Sigmoid colon (tissue), 6 donors: ENCODE measurements at regions not wholly inside any gene's neighbourhood (a gene's known extent, or its start where the extent isn't known, plus 50 kb on each side); places are given as distances from the start of the nearest gene placed in this dataset.
"Not testable (repeated sequence)": the region's sequence is repeated elsewhere in the genome, so short reads cannot be mapped to it uniquely, and the experiment has no call there.

Experiments
- DNase-seq: peaks from one replicate; pipeline ENCODE4 v3.0.0-alpha.2; 2019
- H3K27ac ChIP-seq, 4 donors: fragments of 200-600 bp; sonication (generic); one replicate each; pipeline ENCODE4 v1.5.1; 2016 to 2019; ENCODE audit warnings: mild to moderate bottlenecking in 1 of 4
- H3K27me3 ChIP-seq, 3 donors: fragments of 200-600 bp; sonication (generic); one replicate each; pipeline ENCODE4 v1.5.1; 2019; ENCODE audit warnings: mild to moderate bottlenecking in 1 of 3
- H3K36me3 ChIP-seq, 4 donors: fragments of 200-600 bp; sonication (generic); one replicate each; pipeline ENCODE4 v1.5.1; 2016 to 2019
- H3K4me1 ChIP-seq, 4 donors: fragments of 200-600 bp; sonication (generic); one replicate each; pipeline ENCODE4 v1.5.1; 2017 to 2019
- H3K4me3 ChIP-seq, 4 donors: fragments of 200-600 bp; sonication (generic); one replicate each; pipeline ENCODE4 v1.5.1; 2017 to 2019; ENCODE audit warnings: mild to moderate bottlenecking in 2 of 4, moderate library complexity in 1 of 4
- H3K9me3 ChIP-seq, 4 donors: fragments of 200-600 bp in 3 of 4; sonication (generic) in 3 of 4; one replicate each; pipeline versions ENCODE4 v1.5.1 to v1.6.1; 2013 to 2019
- CTCF ChIP-seq, 4 experiments: fragments of 450-650 bp in 3 of 4; fragments of 200-600 bp in 1 of 4; IDR thresholded peaks; one replicate each; pipeline ENCODE4 v1.5.1; 2016 to 2019; ENCODE audit warnings: antibody characterized with exemption in 4 of 4, mild to moderate bottlenecking in 3 of 4, moderate library complexity in 2 of 4
- EP300 ChIP-seq, 4 donors: sonication (generic); formaldehyde crosslinking; IDR thresholded peaks; one replicate each; pipeline ENCODE4 v1.6.1; 2017; ENCODE audit warnings: antibody characterized with exemption in 4 of 4
- POLR2A ChIP-seq, 2 donors: fragments of 450-650 bp; IDR thresholded peaks; one replicate each; pipeline ENCODE4 v1.6.1; 2016; ENCODE audit warnings: antibody characterized with exemption in 2 of 2, mild to moderate bottlenecking in 2 of 2, moderate library complexity in 2 of 2
- POLR2AphosphoS5 ChIP-seq, 4 donors: sonication (generic); formaldehyde crosslinking; IDR thresholded peaks; one replicate each; pipeline ENCODE4 v1.6.1; 2017; ENCODE audit warnings: antibody characterized with exemption in 4 of 4
- WGBS, 2 donors: extraction: QIAGEN DNeasy Blood & Tissue Kit; methylation state at CpG; one replicate each; pipeline ENCODE4 v1.1.7; 2013; 5-methylcytosine and 5-hydroxymethylcytosine counted together
- intact Hi-C: fragments of 100-400 bp; cut with DNase I; formaldehyde crosslinking; loops from one replicate; pipeline ENCODE4 v1.15.1; 2023
- donor health status: healthy with polysubstance abuse.
- donor health status: healthy.

GRCh38 chr7:125927556-125927955 lies 997.9 kb upstream of the POT1 start:
- TF ChIP-seq EP300 (IDR thresholded peaks at IDR 0.05) (no peak), POLR2AphosphoS5 (IDR thresholded peaks at IDR 0.05) (no peak), POLR2A (IDR thresholded peaks at IDR 0.05) (no peak), CTCF (IDR thresholded peaks at IDR 0.05) (no peak)
- Histone ChIP-seq H3K9me3 (no peaks in the 10 kb centered on the region), H3K4me3 (no peak overlapping the region), H3K36me3 (no peaks in the 10 kb centered on the region), H3K27ac (no peak overlapping the region), H3K4me1 (no peaks in the 10 kb centered on the region), H3K27me3 (no peaks in the 10 kb centered on the region)
- WGBS, 2 donors: 14 to 25% methylated on average over 4 of the region's 4 CpGs
- no peak for DNase-seq
- intact Hi-C loops: no loop called here

GRCh38 chr7:125926621-125927020 lies 997.0 kb upstream of the POT1 start:
- Histone ChIP-seq H3K4me3 (no peak overlapping the region), H3K27me3 (no peaks in the 10 kb centered on the region), H3K4me1 (no peaks in the 10 kb centered on the region), H3K36me3 (no peaks in the 10 kb centered on the region), H3K9me3 (no peaks in the 10 kb centered on the region), H3K27ac (no peak overlapping the region)
- no peak for TF ChIP-seq POLR2AphosphoS5 (IDR thresholded peaks at IDR 0.05)
- no peak for TF ChIP-seq EP300 (IDR thresholded peaks at IDR 0.05)
- TF ChIP-seq POLR2A (IDR thresholded peaks at IDR 0.05): no peak
- no peak for TF ChIP-seq CTCF (IDR thresholded peaks at IDR 0.05)
- WGBS, 2 donors: 35 to 44% methylated on average over 1 of the region's 1 CpG
- DNase-seq: no peak
- intact Hi-C loops: no loop called here

- H3K4me1 ChIP-seq: no peaks in the 10 kb centered on the region
- no peak overlapping the region for H3K4me3 ChIP-seq
- no peak overlapping the region for H3K27ac ChIP-seq
- H3K9me3 ChIP-seq: no peaks in the 10 kb centered on the region
- no peaks in the 10 kb centered on the region for H3K36me3 ChIP-seq
- TF ChIP-seq EP300 (IDR thresholded peaks at IDR 0.05) (no peak), POLR2A (IDR thresholded peaks at IDR 0.05) (no peak), POLR2AphosphoS5 (IDR thresholded peaks at IDR 0.05) (no peak), CTCF (IDR thresholded peaks at IDR 0.05) (no peak)
- no peak for DNase-seq
- H3K27me3 ChIP-seq: no peaks in the 10 kb centered on the region
- WGBS, 2 donors: 35 to 60% methylated on average over 2 of the region's 2 CpGs
- intact Hi-C loops: no loop called here
Measured at GRCh38 chr7:125924037-125924436, 994.4 kb upstream of the POT1 start.

- intact Hi-C loops, H3K36me3 ChIP-seq, H3K4me3 ChIP-seq, H3K9me3 ChIP-seq, DNase-seq, H3K27me3 ChIP-seq, H3K4me1 ChIP-seq, H3K27ac ChIP-seq: not testable (repeated sequence)
- 43 to 69% methylated on average over 3 to 4 of the region's 4 CpGs for WGBS, 2 donors
Measured at GRCh38 chr7:125915381-125915948, 985.8 kb upstream of the POT1 start.

- 85 to 90% methylated on average over 2 of the region's 2 CpGs for WGBS, 2 donors
- TF ChIP-seq CTCF (IDR thresholded peaks at IDR 0.05): no peak
- no peak for TF ChIP-seq POLR2AphosphoS5 (IDR thresholded peaks at IDR 0.05)
- TF ChIP-seq POLR2A (IDR thresholded peaks at IDR 0.05): no peak
- no peak for TF ChIP-seq EP300 (IDR thresholded peaks at IDR 0.05)
- intact Hi-C loops: no loop called here
- Histone ChIP-seq H3K4me1 (no peaks in the 10 kb centered on the region), H3K36me3 (no peaks in the 10 kb centered on the region), H3K4me3 (no peak overlapping the region), H3K27ac (no peak overlapping the region), H3K27me3 (no peaks in the 10 kb centered on the region), H3K9me3 (no peaks in the 10 kb centered on the region)
- no peak for DNase-seq
Measured at GRCh38 chr7:125908711-125909110, 979.1 kb upstream of the POT1 start.
